GM12874 (cell line): ENCODE measurements at regions not wholly inside any gene's neighbourhood (a gene's known extent, or its start where the extent isn't known, plus 50 kb on each side); places are given as distances from the start of the nearest gene placed in this dataset.

Experiments
- TF ChIP-seq, protein P1 (sequence below): IDR thresholded peaks from 2 replicates; pipeline ENCODE4 v1.5.1; 2011; ENCODE audit warnings: low read depth, mild to moderate bottlenecking, control low read depth, low read length, moderate library complexity; ENCODE audit not compliant: insufficient read depth

DNA sequence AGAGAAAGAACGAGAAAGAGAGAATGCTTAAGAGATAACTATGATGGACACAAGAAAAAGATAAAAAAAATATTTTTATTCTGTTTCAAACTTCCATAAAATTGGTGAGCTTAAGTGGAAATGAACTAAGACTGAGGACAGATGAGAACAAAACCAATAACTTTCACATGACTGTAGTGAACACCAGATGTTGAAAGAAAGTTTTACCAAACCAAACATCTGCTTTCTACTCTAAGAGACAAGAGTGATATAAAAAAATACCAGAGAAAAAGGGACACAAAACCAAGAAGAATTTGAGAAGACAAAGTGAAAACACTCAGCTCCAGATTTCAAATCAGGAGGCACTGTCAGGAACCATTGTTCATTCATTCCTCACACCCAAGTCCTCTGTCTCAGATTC lies 147.9 kb downstream of the IMPG2 start:
- TF ChIP-seq, protein P1, sequence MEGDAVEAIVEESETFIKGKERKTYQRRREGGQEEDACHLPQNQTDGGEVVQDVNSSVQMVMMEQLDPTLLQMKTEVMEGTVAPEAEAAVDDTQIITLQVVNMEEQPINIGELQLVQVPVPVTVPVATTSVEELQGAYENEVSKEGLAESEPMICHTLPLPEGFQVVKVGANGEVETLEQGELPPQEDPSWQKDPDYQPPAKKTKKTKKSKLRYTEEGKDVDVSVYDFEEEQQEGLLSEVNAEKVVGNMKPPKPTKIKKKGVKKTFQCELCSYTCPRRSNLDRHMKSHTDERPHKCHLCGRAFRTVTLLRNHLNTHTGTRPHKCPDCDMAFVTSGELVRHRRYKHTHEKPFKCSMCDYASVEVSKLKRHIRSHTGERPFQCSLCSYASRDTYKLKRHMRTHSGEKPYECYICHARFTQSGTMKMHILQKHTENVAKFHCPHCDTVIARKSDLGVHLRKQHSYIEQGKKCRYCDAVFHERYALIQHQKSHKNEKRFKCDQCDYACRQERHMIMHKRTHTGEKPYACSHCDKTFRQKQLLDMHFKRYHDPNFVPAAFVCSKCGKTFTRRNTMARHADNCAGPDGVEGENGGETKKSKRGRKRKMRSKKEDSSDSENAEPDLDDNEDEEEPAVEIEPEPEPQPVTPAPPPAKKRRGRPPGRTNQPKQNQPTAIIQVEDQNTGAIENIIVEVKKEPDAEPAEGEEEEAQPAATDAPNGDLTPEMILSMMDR, result no peak

DNA sequence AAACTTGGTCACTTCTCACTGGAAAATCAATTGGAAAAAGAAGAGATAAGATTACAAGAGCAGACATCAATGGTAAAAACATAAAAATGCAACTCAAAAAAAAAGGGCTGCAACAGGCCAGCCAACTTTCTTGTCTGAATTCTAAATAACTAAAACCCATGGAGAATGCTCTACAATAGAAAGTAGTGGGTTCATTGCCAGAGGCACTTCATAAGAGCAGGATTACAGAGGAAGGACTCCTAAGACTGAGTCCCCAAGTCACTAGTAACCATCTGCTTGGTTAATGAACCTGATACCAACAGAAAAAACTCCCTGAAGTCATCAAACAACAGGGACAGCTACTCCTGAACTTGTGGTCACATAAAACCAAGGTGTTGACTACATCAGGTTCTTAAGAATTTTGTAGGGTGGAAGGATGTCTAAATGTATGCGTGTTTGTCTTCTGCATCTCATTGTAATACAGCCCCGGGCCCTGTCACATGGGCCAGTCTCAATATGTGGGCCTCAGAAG lies 148.6 kb downstream of the IMPG2 start:
- TF ChIP-seq, protein P1, result no peak

DNA sequence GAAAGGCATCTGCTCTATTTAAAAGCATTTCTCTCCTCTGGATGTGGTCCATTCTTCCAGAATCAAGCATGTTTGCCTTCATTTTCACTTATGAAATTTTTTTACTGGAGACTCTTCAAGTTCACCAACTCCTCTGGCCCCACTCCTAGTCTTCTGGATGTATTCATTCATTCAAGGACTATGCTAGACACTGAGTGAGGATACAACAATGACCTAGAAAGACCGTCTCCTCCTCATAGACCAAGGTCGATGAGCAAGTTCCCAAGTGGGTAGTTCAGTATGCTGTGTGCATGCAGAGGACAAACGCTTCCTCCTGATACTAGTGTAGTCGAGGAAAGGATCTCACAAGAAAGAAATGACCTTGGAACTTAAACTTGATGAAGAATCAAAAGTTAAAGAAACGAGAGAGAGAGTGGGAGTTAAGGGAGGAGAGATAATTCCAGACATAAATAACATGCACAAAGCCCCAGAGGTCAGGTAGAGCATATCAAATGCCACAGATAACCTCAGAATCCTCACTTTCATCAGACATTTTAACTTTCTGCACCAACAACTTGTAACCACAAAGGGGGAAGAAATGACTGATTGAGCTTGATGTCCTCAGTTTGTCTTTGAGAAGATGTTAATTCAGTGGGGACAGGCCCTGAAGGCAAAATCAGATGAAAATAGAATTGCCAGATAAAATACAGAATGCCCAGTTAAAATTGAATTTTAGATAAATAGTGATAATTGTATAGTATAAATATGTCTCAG lies 149.4 kb downstream of the IMPG2 start:
- TF ChIP-seq, protein P1, result no peak

DNA sequence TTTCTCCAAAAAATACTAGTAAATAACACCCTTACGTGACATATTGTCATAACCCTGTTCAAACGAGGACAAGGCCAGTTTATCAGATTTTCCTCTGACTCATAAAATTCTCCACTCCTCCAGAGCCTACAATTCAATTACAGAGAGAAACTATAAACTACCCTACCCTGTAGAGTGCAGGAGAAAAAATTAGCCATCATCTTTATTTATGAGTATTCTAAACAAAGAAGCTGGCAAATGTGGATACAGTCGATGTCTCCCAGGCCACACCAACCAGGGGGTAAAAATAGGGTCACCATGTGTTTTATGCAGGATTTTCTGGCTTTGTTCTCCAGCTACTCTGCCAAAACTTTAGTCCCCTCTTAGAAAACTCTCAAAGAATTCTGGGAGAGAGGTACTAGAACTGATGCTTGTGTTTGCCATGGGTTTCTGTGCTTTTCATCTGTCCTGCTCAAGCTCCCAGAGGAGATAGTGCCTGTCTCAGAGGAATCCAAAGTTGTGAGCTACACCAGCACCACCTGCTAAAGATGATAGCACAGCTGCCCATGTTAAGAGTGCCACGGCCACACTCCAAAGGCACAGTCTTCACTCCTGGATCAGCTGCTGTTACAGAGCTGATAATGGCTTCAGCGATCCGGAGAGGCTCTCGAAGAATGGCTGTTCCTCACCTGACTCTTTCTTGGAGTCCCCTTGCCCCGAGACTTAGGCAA lies 150.2 kb downstream of the IMPG2 start:
- TF ChIP-seq, protein P1, result no peak

DNA sequence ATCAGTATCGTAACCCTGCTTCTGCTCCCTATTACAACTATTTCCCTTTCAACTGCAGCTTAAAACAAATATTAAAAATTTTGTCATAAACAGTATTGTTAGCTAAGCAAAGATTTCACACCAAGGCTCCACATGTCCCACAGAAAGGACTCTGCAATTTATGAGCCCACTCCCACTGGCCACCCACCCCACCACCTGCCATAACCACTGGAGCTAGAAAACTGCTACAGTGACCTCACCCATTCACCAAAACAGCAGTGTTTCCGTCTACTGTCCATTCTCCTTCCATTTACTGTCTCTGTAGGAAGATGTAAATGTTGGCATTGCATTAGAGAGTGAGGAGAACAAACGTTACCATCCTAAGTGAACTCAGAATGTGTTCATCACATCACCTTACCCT lies 150.9 kb downstream of the IMPG2 start:
- TF ChIP-seq, protein P1, result no peak

DNA sequence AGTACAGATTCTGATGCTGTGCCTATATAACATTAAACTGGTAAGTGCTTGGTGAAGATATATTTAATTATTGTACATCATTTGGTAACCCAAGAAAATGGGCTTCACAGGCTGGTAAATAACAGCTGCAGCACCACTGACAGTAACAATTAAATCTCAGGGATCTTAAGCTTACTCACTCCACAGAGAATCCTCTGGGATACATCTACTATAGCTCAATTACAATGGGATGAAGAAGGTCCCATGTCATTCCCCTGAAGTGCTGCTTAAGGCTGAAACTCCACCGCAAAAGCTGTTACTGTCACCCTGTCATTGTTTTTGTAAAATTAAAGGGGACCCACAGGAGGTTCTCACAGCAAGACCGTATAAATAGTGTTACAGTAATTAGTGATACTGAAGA lies 153.0 kb downstream of the IMPG2 start:
- TF ChIP-seq, protein P1, result no peak

DNA sequence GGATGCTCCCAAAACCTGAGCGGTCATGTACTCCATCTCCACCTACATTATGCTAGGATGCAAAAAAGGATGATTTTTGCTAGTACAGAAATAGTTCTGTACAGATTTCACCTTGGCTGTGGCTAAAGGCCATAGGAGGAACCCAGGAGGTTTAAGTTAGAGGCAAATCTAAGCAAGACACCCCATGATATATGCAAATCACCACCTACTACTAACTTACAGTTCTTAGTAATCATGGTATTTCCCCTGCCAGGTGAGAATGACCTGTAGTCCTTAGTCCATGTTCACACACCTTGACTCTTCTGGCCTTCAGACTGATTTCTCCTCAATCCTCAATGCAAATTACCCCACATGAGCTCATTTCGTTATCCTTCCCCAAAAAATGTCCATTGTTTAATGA lies 154.2 kb downstream of the IMPG2 start:
- TF ChIP-seq, protein P1, result no peak
